Esophagus muscularis mucosa (tissue), 4 donors: ENCODE measurements at regions not wholly inside any gene's neighbourhood (a gene's known extent, or its start where the extent isn't known, plus 50 kb on each side); places are given as distances from the start of the nearest gene placed in this dataset.

Experiments
- DNase-seq: peaks from one replicate; pipeline ENCODE4 v3.0.0-alpha.2; 2017; ENCODE audit errors: extremely low spot score
- H3K27ac ChIP-seq, 4 donors: fragments of 200-600 bp; sonication (generic); replicated peaks in 1 of 4; 1 replicate in 3 of 4; 2 replicates in 1 of 4; pipeline ENCODE4 v1.5.1; 2016 to 2019; ENCODE audit warnings: mild to moderate bottlenecking in 1 of 4
- H3K27me3 ChIP-seq, 4 donors: fragments of 200-600 bp; sonication (generic); one replicate each; pipeline versions ENCODE4 v1.5.1 to v1.6.0; 2016 to 2019
- H3K36me3 ChIP-seq, 4 donors: fragments of 200-600 bp; sonication (generic); one replicate each; pipeline ENCODE4 v1.5.1; 2016 to 2019
- H3K4me1 ChIP-seq, 4 donors: fragments of 200-600 bp; sonication (generic); one replicate each; pipeline ENCODE4 v1.5.1; 2016 to 2019
- H3K4me3 ChIP-seq, 4 donors: fragments of 200-600 bp; sonication (generic); 1 replicate in 2 of 4; 2 replicates in 2 of 4; pipeline ENCODE4 v1.5.1; 2016 to 2019; ENCODE audit warnings: mild to moderate bottlenecking in 4 of 4, moderate library complexity in 1 of 4
- H3K9me3 ChIP-seq, 4 donors: fragments of 200-600 bp; sonication (generic); 1 replicate in 3 of 4; 2 replicates in 1 of 4; pipeline ENCODE4 v1.5.1; 2016 to 2019
- CTCF ChIP-seq, 3 experiments: fragments of 200-600 bp in 2 of 3; fragments of 450-650 bp in 1 of 3; sonication (generic) in 2 of 3; IDR thresholded peaks; one replicate each; pipeline ENCODE4 v1.5.1; 2017 to 2019; ENCODE audit warnings: antibody characterized with exemption in 3 of 3, mild to moderate bottlenecking in 2 of 3, moderate library complexity in 1 of 3
- EP300 ChIP-seq: sonication (generic); formaldehyde crosslinking; IDR thresholded peaks from one replicate; pipeline ENCODE4 v1.6.1; 2017; ENCODE audit warnings: antibody characterized with exemption
- POLR2A ChIP-seq: fragments of 450-650 bp; IDR thresholded peaks from one replicate; pipeline ENCODE4 v1.6.1; 2017; ENCODE audit warnings: antibody characterized with exemption, moderate library complexity, mild to moderate bottlenecking, low read depth
- POLR2AphosphoS5 ChIP-seq, 2 donors: sonication (generic); formaldehyde crosslinking; IDR thresholded peaks; one replicate each; pipeline ENCODE4 v1.6.1; 2017; ENCODE audit warnings: antibody characterized with exemption in 2 of 2
- WGBS: methylation state at CpG from one replicate; pipeline ENCODE4 v1.1.5; 2018; 5-methylcytosine and 5-hydroxymethylcytosine counted together
- intact Hi-C: fragments of 100-400 bp; cut with DNase I; formaldehyde crosslinking; loops from one replicate; pipeline ENCODE4 v1.15.1; 2023

- DNase-seq, result no peak
- no peak overlapping the region for H3K4me3 ChIP-seq
- H3K9me3 ChIP-seq, result peaks cover 0 to 13% (median 2%) of the 10 kb centered on the region in 4 donors
- TF ChIP-seq CTCF (IDR thresholded peaks at IDR 0.05) (no peak), EP300 (no peak), POLR2AphosphoS5 (IDR thresholded peaks at IDR 0.05) (no peak), POLR2A (no peak)
- H3K36me3 ChIP-seq, result no peaks in the 10 kb centered on the region
- H3K27ac ChIP-seq, result no peak overlapping the region
- H3K27me3 ChIP-seq, result peaks cover 0 to 42% (median 0%) of the 10 kb centered on the region in 4 donors
- WGBS, result 55% methylated on average over 11 of the region's 11 CpGs
- intact Hi-C loops, result no loop called here
- no peaks in the 10 kb centered on the region for H3K4me1 ChIP-seq
These were observed 173.5 kb upstream of the RNF32 start for GRCh38 chr7:156466955-156467625.

DNA sequence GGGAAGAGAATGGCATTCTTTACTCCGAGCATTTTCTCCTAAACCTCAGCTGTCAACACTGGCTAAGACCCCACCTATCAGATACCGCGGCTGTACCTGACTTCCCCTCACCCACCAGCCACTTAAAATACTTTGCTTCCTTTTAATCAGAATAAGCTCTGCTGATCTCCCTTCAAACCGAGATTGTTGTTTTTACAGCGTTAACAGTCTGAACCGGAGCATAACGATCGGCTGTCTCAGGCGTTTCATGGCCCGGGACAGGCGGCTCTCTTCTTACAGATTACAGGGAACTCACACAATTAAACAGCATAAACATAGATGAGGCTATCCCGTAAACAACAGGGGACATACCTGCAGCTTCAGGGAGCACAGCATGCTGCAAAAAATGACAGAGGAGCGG, 174.3 kb upstream of the RNF32 start:
- 38% methylated on average over 13 of the region's 13 CpGs for WGBS
- H3K4me3 ChIP-seq, result no peak overlapping the region
- peaks cover 0 to 13% (median 2%) of the 10 kb centered on the region in 4 donors for H3K9me3 ChIP-seq
- no peaks in the 10 kb centered on the region for H3K36me3 ChIP-seq
- no peaks in the 10 kb centered on the region for H3K4me1 ChIP-seq
- TF ChIP-seq CTCF (IDR thresholded peaks at IDR 0.05), result no peak
- no peak for TF ChIP-seq POLR2AphosphoS5 (IDR thresholded peaks at IDR 0.05)
- no peak for TF ChIP-seq EP300
- no peak for TF ChIP-seq POLR2A
- DNase-seq, result no peak
- intact Hi-C loops, result no loop called here
- H3K27me3 ChIP-seq, result peaks cover 0 to 47% (median 0%) of the 10 kb centered on the region in 4 donors
- no peak overlapping the region for H3K27ac ChIP-seq

- Histone ChIP-seq H3K4me3 (no peak overlapping the region), H3K36me3 (no peaks in the 10 kb centered on the region), H3K27me3 (peaks cover 0 to 40% (median 0%) of the 10 kb centered on the region in 4 donors), H3K4me1 (no peaks in the 10 kb centered on the region), H3K9me3 (peaks cover 0 to 13% (median 2%) of the 10 kb centered on the region in 4 donors), H3K27ac (no peak overlapping the region)
- no peak for TF ChIP-seq POLR2A
- no peak for TF ChIP-seq CTCF (IDR thresholded peaks at IDR 0.05)
- no peak for TF ChIP-seq EP300
- no peak for TF ChIP-seq POLR2AphosphoS5 (IDR thresholded peaks at IDR 0.05)
- intact Hi-C loops, result no loop called here
- WGBS, result 86% methylated on average over 10 of the region's 10 CpGs
- DNase-seq, result no peak
These were observed 175.4 kb upstream of the RNF32 start for GRCh38 chr7:156465186-156465585.

- no peaks in the 10 kb centered on the region for H3K36me3 ChIP-seq
- H3K27ac ChIP-seq, result no peak overlapping the region
- TF ChIP-seq POLR2A, result no peak
- TF ChIP-seq CTCF (IDR thresholded peaks at IDR 0.05), result no peak
- no peak for TF ChIP-seq POLR2AphosphoS5 (IDR thresholded peaks at IDR 0.05)
- no peak for TF ChIP-seq EP300
- no peaks in the 10 kb centered on the region for H3K4me1 ChIP-seq
- WGBS, result 77% methylated on average over 10 of the region's 10 CpGs
- H3K9me3 ChIP-seq, result peaks cover 0 to 13% (median 2%) of the 10 kb centered on the region in 4 donors
- intact Hi-C loops, result no loop called here
- no peak overlapping the region for H3K4me3 ChIP-seq
- peaks cover 0 to 43% (median 0%) of the 10 kb centered on the region in 4 donors for H3K27me3 ChIP-seq
- no peak for DNase-seq
These were observed 176.2 kb upstream of the RNF32 start for GRCh38 chr7:156464339-156464738.

DNA sequence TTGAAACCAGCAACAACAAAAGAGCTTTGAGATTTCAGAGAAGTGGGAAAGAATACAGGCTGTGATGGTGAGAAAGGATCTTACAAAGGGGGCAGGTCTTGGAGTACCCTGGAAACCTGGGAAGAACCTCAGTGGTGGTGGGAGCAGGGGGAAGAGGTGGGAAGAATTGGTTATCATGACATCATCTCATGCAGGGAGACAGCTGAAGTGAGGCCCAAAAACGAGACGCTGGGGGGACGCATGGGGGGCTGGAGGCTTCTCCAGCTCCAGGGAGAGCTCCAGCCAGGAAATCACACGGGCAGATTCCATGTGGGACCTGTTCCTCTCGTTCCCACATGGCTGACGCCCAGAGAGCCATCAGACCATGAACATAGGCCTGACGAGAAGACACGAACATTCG, 177.3 kb upstream of the RNF32 start:
- TF ChIP-seq POLR2AphosphoS5 (IDR thresholded peaks at IDR 0.05), result no peak
- TF ChIP-seq CTCF (IDR thresholded peaks at IDR 0.05), result no peak
- no peak for TF ChIP-seq POLR2A
- no peak for TF ChIP-seq EP300
- Histone ChIP-seq H3K27ac (no peak overlapping the region), H3K4me1 (no peaks in the 10 kb centered on the region), H3K9me3 (peaks cover 0 to 13% (median 2%) of the 10 kb centered on the region in 4 donors), H3K27me3 (peaks cover 0 to 48% (median 0%) of the 10 kb centered on the region in 4 donors), H3K4me3 (no peak overlapping the region), H3K36me3 (no peaks in the 10 kb centered on the region)
- no peak for DNase-seq
- 64% methylated on average over 9 of the region's 9 CpGs for WGBS
- intact Hi-C loops, result no loop called here
